22Rv1 (cell line): ENCODE measurements at regions not wholly inside any gene's neighbourhood (a gene's known extent, or its start where the extent isn't known, plus 50 kb on each side); places are given as distances from the start of the nearest gene placed in this dataset.

Experiments
- H3K27ac ChIP-seq: fragments of 450-650 bp; 2 replicates; pipeline ENCODE4 v1.5.1; 2017
- ZFX ChIP-seq: fragments of 450-650 bp; IDR thresholded peaks from 2 replicates; pipeline ENCODE4 v1.6.1; 2017; ENCODE audit warnings: antibody characterized with exemption, borderline replicate concordance
- TF ChIP-seq, protein P1 (sequence below): fragments of 450-650 bp; IDR thresholded peaks from 2 replicates; pipeline ENCODE4 v1.5.1; 2017; ENCODE audit warnings: mild to moderate bottlenecking

DNA sequence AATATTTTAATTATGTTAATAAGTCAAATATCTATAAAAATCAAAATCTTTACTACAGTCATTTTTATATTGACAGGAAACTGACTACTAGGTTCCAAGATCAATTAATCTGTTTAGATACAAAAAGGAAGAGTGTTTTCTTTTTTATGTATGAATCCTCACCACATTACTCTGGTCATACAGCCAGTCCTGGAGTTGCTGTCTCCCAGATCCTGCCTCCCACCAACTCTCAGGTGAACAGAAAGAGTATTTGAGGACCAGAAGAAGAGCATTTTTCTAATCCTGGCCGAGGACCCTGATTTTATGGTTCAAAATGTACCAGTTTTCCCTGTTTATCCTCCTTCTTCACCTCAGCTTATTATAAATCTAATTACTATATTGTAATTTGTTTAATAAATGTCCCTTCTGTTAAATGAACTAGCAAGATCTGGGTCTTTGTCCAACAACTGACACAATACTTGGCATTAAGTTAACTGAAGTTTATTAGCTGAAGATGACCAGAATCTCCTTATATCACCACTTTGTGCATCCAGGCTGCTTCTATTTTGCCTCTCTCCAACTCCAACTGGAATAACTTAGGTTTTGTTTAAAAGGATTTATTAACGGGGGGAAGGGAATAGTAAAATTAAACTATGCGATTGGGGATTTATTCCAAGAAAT lies 224.4 kb upstream of the PCDH7 start:
- TF ChIP-seq, protein P1, sequence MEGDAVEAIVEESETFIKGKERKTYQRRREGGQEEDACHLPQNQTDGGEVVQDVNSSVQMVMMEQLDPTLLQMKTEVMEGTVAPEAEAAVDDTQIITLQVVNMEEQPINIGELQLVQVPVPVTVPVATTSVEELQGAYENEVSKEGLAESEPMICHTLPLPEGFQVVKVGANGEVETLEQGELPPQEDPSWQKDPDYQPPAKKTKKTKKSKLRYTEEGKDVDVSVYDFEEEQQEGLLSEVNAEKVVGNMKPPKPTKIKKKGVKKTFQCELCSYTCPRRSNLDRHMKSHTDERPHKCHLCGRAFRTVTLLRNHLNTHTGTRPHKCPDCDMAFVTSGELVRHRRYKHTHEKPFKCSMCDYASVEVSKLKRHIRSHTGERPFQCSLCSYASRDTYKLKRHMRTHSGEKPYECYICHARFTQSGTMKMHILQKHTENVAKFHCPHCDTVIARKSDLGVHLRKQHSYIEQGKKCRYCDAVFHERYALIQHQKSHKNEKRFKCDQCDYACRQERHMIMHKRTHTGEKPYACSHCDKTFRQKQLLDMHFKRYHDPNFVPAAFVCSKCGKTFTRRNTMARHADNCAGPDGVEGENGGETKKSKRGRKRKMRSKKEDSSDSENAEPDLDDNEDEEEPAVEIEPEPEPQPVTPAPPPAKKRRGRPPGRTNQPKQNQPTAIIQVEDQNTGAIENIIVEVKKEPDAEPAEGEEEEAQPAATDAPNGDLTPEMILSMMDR, result no peak
- no peak for TF ChIP-seq ZFX
- no peak overlapping the region for H3K27ac ChIP-seq

DNA sequence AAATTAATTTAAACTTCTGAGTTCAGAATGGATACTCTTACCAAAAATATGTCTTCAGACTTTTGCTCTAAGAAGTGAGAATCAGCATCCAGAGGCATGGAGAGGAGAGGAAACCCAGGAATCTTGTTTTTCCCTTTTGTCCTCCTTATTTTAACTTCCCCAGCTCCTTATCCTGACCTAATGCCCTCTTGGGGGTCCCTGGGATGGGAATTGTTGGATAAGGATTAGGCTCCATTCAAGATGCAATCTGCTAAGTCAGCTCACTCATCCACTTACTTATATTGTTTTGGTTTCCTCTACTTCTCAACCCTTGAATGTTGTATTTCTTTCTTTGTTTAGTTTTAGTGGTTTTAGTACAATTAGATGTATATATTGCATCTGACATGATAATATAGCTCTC lies 208.4 kb upstream of the PCDH7 start:
- no peak for TF ChIP-seq ZFX
- TF ChIP-seq, protein P1, result no peak

DNA sequence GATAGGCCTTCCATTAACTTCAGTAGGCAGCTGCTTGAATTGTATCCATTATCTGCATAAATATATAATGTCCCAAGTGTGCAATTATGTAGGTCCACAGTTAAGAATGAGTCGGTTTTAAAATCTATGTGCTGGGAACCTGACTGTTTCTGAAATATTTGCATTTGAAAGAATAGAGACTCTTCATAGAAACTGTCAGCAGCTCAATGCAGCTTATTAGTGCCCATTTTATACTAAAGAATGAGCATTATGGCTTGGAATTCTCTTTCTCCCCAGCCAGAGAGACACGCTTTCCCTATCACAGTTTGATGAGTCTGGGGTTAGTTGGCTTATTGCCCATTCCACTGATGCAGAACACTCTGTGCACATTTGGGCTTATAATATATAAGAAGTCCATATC lies 202.0 kb upstream of the PCDH7 start:
- no peak for TF ChIP-seq ZFX
- TF ChIP-seq, protein P1, result no peak
- no peak overlapping the region for H3K27ac ChIP-seq

More for the DNA sequence above, 208.4 kb upstream of the PCDH7 start:
- no peak overlapping the region for H3K27ac ChIP-seq

DNA sequence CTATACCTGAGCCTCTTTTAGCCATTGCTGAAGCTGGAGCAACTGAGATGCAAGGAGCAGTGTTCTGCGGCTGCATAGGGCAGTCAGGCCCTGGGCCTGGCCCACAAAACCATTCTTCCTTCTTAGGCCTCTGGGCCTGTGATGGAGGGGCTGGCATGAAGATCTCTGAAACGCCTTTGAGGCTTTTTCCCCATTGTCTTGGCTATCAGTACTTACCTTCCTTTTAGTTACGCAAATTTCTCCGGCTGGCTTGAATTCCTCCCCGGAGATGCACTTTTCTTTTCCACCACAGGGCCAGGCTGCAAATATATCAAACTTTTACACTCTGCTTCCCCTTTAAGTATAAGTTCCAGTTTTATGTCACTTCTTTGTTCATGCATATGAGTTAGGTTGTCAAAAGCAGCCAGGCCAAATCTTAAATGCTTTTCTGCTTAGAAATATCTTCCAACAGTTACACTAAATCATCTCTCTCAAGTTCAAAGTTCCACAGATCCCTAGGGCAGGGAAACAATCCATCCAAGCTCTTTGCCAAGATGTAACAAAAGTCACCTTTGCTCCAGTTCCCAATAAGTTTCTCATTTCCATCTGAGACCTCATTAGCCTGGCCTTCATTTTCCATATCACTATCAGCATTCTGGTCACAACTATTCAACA lies 194.4 kb upstream of the PCDH7 start:
- H3K27ac ChIP-seq, result no peak overlapping the region
- TF ChIP-seq, protein P1, result no peak
- no peak for TF ChIP-seq ZFX

DNA sequence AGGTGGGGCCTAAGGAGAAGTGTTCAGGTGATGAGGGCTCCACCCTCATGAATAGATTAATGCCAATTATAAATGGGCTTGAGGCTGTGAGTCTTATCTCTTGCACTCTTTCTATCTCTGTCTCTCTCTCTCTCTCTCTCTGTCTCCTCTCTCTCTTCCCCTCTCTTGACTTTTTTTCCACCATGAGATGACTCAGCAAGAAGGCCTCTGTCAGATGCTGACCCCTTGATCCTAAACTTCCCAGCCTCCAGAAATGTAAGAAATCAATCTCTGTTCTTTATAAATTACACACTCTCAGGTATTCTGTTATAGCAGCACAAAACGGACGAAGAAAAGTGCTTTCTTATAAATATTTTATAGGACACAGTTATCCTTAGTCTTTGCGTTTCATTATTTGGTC lies 184.9 kb upstream of the PCDH7 start:
- TF ChIP-seq, protein P1, result no peak
- TF ChIP-seq ZFX, result no peak
- no peak overlapping the region for H3K27ac ChIP-seq

DNA sequence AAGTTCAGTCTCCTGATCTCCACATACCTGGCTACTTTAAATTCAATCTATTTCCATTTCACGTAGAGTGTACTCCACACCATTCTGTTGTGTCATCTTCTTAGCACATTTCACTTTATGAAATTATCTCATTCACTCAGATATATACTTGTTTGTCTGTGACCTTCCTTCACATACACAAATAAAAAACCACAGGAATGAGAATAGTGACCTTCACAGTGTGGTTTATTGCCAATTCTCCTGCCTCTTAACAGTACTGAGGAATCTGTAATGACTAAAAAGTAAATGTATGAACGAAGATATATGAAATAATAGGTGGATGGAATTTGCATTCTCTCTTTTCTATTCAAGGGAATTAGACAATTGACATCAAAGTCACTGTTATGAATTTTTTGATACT lies 183.9 kb upstream of the PCDH7 start:
- TF ChIP-seq ZFX, result no peak
- TF ChIP-seq, protein P1, result no peak

DNA sequence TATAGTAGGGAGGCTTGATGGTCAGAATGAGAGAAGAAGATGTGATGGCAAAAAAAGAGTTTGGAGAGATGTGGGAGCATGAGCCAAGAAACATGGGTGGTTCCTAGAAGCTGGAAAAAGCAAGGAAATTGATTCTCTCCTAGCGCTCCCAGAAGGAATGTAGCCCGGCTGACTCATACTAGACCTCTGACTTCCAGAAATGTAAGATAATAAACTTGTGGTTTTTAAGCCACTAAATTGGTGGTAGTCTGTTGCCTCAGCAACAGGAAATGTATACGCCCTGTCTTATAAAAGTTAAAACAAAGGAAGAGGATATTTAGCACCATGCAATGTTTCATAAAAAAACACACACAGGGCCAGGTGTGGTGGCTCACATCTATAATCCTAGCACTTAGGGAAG lies 182.7 kb upstream of the PCDH7 start:
- no peak overlapping the region for H3K27ac ChIP-seq
- TF ChIP-seq, protein P1, result no peak
- TF ChIP-seq ZFX, result no peak

More for the DNA sequence above, 183.9 kb upstream of the PCDH7 start:
- no peak overlapping the region for H3K27ac ChIP-seq
